Thoracic aorta (tissue), 2 donors: ENCODE measurements at regions not wholly inside any gene's neighbourhood (a gene's known extent, or its start where the extent isn't known, plus 50 kb on each side); places are given as distances from the start of the nearest gene placed in this dataset.

Experiments used
- ATAC-seq: fragments of 150-250 bp; one replicate; pipeline ENCODE4 v1.8.0; 2017; ENCODE audit warnings: low read depth; ENCODE audit not compliant: insufficient number of reproducible peaks, low FRiP score
- DNase-seq: peaks from one replicate; pipeline ENCODE4 v3.0.0-alpha.2; 2020; ENCODE audit warnings: low spot score
- H3K27ac ChIP-seq, 2 donors: fragments of 200-600 bp; sonication (generic); 1 replicate in 1 of 2; 2 replicates in 1 of 2; pipeline ENCODE4 v1.5.1; 2016; ENCODE audit warnings: mild to moderate bottlenecking in 2 of 2, moderate library complexity in 2 of 2
- H3K27me3 ChIP-seq: fragments of 200-600 bp; sonication (generic); replicated peaks from 2 replicates; pipeline ENCODE4 v1.6.0; 2016; ENCODE audit warnings: mild to moderate bottlenecking; ENCODE audit not compliant: insufficient read depth
- H3K36me3 ChIP-seq: fragments of 200-600 bp; sonication (generic); one replicate; pipeline ENCODE4 v1.5.1; 2016
- H3K4me1 ChIP-seq, 2 donors: fragments of 200-600 bp; sonication (generic); 1 replicate in 1 of 2; 2 replicates in 1 of 2; pipeline versions ENCODE4 v1.5.1 to v1.6.0; 2016; ENCODE audit warnings: low read depth in 2 of 2, mild to moderate bottlenecking in 1 of 2; ENCODE audit not compliant: control insufficient read depth in 1 of 2
- H3K4me3 ChIP-seq: fragments of 200-600 bp; sonication (generic); 2 replicates; pipeline ENCODE4 v1.5.1; 2016; ENCODE audit warnings: mild to moderate bottlenecking
- H3K9me3 ChIP-seq: fragments of 200-600 bp; sonication (generic); 2 replicates; pipeline ENCODE4 v1.5.1; 2016
- TF ChIP-seq, protein P1 (sequence below): fragments of 200-600 bp; sonication (generic); IDR thresholded peaks from one replicate; pipeline ENCODE4 v1.5.1; 2019; ENCODE audit warnings: antibody characterized with exemption

DNA sequence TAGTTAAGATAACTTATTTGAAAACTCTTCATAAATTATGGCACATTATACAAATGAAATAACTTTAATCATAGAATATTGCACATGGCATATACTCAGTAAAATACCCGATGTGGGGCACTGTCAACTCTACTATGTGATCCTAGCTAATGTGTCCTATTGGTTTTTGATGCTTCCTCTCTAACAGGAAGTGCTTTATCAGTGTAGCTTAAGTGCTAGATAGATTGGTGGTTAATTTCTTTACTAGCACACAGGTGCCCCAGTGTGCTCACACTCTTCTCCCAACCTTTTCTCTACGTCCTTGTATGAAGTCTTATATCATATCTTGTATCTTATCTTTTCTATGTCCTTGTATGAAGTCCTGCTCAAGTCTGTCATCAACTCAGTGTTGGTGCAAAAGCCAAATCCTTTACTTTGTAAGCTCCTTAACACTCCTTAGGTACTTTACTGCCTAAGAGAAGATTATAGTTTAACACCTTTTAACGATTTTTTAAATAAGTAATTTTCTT, 358.9 kb downstream of the CENPW start:
- Histone ChIP-seq H3K27me3 (no peaks in the 10 kb centered on the region), H3K9me3 (no peaks in the 10 kb centered on the region), H3K36me3 (no peaks in the 10 kb centered on the region), H3K27ac (no peak overlapping the region), H3K4me3 (no peak overlapping the region), H3K4me1 (no peaks in the 10 kb centered on the region)
- ATAC-seq (no peak), DNase-seq (no peak)
- TF ChIP-seq, protein P1, sequence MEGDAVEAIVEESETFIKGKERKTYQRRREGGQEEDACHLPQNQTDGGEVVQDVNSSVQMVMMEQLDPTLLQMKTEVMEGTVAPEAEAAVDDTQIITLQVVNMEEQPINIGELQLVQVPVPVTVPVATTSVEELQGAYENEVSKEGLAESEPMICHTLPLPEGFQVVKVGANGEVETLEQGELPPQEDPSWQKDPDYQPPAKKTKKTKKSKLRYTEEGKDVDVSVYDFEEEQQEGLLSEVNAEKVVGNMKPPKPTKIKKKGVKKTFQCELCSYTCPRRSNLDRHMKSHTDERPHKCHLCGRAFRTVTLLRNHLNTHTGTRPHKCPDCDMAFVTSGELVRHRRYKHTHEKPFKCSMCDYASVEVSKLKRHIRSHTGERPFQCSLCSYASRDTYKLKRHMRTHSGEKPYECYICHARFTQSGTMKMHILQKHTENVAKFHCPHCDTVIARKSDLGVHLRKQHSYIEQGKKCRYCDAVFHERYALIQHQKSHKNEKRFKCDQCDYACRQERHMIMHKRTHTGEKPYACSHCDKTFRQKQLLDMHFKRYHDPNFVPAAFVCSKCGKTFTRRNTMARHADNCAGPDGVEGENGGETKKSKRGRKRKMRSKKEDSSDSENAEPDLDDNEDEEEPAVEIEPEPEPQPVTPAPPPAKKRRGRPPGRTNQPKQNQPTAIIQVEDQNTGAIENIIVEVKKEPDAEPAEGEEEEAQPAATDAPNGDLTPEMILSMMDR: no peak

DNA sequence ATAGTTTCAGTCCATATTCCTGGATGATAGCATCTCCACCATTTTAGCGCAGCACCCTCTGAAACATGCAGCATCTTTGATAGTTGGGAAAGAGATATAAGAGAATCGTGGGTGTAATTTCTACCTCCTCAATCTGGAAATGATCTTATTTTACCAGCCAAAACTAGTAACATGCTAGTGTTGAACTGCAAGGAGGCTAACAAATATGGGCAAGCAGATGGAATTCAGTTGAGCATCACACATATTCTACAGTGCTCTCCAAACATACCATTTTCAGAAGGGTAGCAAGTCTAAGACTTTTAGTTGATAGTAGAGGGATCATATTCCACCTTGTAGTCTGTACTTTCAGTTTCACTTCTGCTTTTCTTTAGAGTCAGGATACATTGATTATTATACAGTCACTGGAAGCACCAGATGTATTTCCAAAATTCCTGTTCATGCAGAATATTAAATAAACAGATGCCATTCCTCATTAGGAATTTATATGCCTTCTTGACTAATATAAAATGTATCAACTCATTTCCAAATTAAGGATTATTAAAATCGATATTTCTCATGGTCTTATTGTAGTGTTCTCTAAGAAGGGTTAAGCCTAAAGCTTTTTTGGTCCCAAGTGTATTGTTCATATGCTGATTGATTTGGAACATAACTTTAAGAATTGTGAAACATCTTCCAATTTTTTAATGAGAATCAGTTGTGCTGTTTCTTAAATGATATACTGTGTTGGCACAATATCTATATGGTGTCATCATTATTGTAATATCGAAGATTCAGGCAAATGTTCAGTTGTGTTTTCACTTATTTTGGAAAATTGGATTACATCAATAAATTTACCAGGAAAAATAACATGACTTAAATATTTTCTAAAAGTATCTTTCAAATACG, 362.0 kb downstream of the CENPW start:
- Histone ChIP-seq H3K9me3 (no peaks in the 10 kb centered on the region), H3K4me1 (no peaks in the 10 kb centered on the region), H3K4me3 (no peak overlapping the region), H3K27me3 (no peaks in the 10 kb centered on the region), H3K27ac (no peak overlapping the region), H3K36me3 (no peaks in the 10 kb centered on the region)
- DNase-seq (no peak), ATAC-seq (no peak)
- TF ChIP-seq, protein P1: no peak

DNA sequence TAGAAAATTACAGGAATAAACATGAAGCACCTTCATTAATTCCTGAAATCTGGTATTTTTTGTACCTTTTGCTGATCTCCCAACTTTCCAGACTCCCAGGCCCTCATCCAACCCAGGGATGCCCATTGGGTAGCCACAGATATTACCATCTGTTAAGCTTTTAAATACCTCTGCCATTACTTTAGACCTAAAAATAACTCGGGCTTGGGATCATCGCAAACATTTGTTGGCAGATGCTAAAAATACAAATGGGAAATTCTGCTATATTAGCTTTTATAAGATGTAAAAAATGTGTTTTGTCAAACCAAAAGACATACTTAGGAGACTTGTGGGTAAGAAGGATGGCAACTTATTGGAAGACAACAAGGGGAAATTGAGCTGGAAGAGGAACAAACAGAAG, 376.1 kb downstream of the CENPW start:
- H3K27ac ChIP-seq: no peak overlapping the region
- DNase-seq (no peak), ATAC-seq (no peak)
- TF ChIP-seq, protein P1: no peak
- H3K36me3 ChIP-seq: no peaks in the 10 kb centered on the region
- H3K4me3 ChIP-seq: no peak overlapping the region
- H3K9me3 ChIP-seq: no peaks in the 10 kb centered on the region
- H3K27me3 ChIP-seq: no peaks in the 10 kb centered on the region
- H3K4me1 ChIP-seq: no peaks in the 10 kb centered on the region

DNA sequence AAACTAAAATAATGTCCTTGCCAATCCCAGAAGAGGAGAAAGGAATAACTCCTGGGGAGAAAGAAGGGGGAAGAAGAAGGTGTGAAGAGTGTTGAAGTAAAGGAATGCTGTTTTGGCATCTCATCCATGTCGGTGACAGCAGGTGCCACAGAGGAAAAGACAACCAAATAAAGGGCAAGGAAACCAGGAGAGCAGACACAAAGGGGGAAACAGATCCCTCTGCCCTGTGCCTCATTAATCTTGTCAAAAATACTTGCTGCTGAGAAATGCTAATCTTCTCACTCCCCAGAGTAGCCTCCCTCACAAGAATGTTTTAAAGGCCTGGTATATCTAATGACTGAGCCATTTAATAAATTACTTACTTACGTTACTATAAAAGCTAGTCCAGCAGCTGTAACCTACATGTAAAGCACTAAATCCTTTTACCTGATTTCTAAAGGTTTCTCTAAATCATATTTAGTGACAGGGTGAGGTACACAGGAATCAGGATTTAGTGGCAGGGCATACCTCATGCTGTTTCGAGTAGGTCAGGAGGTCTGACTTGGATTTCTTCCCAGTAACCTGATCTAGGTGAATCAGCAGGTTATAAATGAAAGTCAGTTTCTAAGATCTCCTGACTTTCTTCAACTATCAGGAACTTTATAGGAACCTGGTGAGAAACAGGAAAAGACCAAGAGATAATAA, 377.1 kb downstream of the CENPW start:
- TF ChIP-seq, protein P1: no peak
- no peak for DNase-seq
- no peaks in the 10 kb centered on the region for H3K9me3 ChIP-seq
- ATAC-seq: no peak
- H3K4me1 ChIP-seq: no peaks in the 10 kb centered on the region
- H3K27ac ChIP-seq: no peak overlapping the region
- no peaks in the 10 kb centered on the region for H3K36me3 ChIP-seq
- no peak overlapping the region for H3K4me3 ChIP-seq
- no peaks in the 10 kb centered on the region for H3K27me3 ChIP-seq

DNA sequence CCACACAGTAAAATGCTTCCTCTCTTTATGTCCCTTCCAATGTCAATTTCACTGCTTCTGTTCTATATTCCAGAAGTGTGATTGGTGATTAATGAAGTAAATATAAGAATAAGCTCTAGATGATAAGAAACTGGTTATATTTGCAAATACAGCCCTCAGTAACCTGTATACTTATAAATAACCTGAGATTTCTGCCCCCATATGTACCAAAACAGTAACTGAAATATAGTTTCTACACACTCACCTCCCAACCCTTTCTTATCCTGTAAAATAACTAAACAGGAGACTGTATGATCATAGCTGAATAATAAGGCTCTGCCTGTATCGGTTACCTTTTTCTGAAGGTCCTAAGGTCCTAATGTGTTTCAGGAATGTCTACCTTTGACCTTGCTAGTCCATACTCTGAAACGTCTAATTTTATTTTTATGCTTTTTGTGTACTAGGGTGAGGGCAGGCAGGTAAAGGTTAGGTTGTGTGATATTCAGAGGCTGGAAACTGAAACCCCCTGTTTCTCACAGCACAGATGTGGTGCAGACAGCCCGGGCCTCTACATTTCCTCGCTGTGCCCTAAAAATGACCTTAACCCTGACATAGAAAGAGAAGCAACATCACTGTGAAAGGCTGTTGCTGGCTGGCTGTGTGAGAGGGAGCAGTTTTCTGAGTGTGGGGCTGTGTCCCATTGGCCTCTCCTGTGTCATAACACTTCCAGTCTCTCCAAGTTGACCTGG, 378.8 kb downstream of the CENPW start:
- no peak overlapping the region for H3K4me3 ChIP-seq
- H3K36me3 ChIP-seq: no peaks in the 10 kb centered on the region
- H3K4me1 ChIP-seq: no peaks in the 10 kb centered on the region
- no peak for ATAC-seq
- no peaks in the 10 kb centered on the region for H3K9me3 ChIP-seq
- TF ChIP-seq, protein P1: no peak
- H3K27me3 ChIP-seq: no peaks in the 10 kb centered on the region
- no peak for DNase-seq
- H3K27ac ChIP-seq: no peak overlapping the region
